CD14-positive monocyte (primary cell): ENCODE measurements at regions not wholly inside any gene's neighbourhood (a gene's known extent, or its start where the extent isn't known, plus 50 kb on each side); places are given as distances from the start of the nearest gene placed in this dataset.

ENCODE experiments used
- DNase-seq, 3 donors: peaks; one replicate each; pipeline ENCODE4 v3.0.0-alpha.2; 2011 to 2022
- H2AFZ ChIP-seq: 2 replicates; pipeline ENCODE4 v1.6.0; 2012; ENCODE audit warnings: mild to moderate bottlenecking, low read depth, low read length, inconsistent platforms; ENCODE audit not compliant: insufficient read depth, poor library complexity, severe bottlenecking
- H3K27ac ChIP-seq, 2 donors: 1 replicate in 1 of 2; 2 replicates in 1 of 2; pipeline ENCODE4 v1.5.1; 2012 to 2013; ENCODE audit warnings: low read length in 2 of 2, control low read depth in 1 of 2, inconsistent platforms in 1 of 2, low read depth in 1 of 2, mild to moderate bottlenecking in 1 of 2
- H3K27me3 ChIP-seq, 2 donors: one replicate each; pipeline versions ENCODE4 v1.6.0 to v1.6.1; 2011 to 2013; ENCODE audit warnings: low read length in 2 of 2; ENCODE audit not compliant: control insufficient read depth in 2 of 2, insufficient read depth in 2 of 2
- H3K36me3 ChIP-seq, 2 donors: replicated peaks in 1 of 2; 1 replicate in 1 of 2; 2 replicates in 1 of 2; pipeline versions ENCODE4 v1.5.1 to v1.6.1; 2012 to 2013; ENCODE audit warnings: low read length in 2 of 2, control low read depth in 1 of 2, inconsistent platforms in 1 of 2, mild to moderate bottlenecking in 1 of 2; ENCODE audit not compliant: insufficient read depth in 2 of 2, control insufficient read depth in 1 of 2
- H3K4me1 ChIP-seq, 2 donors: 1 replicate in 1 of 2; 2 replicates in 1 of 2; pipeline versions ENCODE4 v1.5.1 to v1.6.1; 2012 to 2013; ENCODE audit warnings: low read length in 2 of 2, control low read depth in 1 of 2, inconsistent platforms in 1 of 2, mild to moderate bottlenecking in 1 of 2, moderate library complexity in 1 of 2; ENCODE audit not compliant: insufficient read depth in 2 of 2, control insufficient read depth in 1 of 2
- H3K4me2 ChIP-seq: replicated peaks from 2 replicates; pipeline ENCODE3; 2012; ENCODE audit warnings: low read length, moderate library complexity, mild to moderate bottlenecking; ENCODE audit not compliant: poor library complexity, severe bottlenecking; ENCODE audit errors: extremely low read depth
- H3K4me3 ChIP-seq, 3 experiments: fragments of 200-600 bp in 1 of 3; sonication (generic) in 1 of 3; replicated peaks in 1 of 3; 1 replicate in 2 of 3; 2 replicates in 1 of 3; pipeline ENCODE4 v1.5.1; 2011 to 2013; ENCODE audit warnings: low read length in 3 of 3, mild to moderate bottlenecking in 3 of 3, control low read depth in 2 of 3, low read depth in 2 of 3, inconsistent platforms in 1 of 3, moderate library complexity in 1 of 3
- H3K79me2 ChIP-seq: 2 replicates; pipeline ENCODE4 v1.6.0; 2012; ENCODE audit warnings: mild to moderate bottlenecking, control low read depth, inconsistent platforms, low read length, moderate library complexity; ENCODE audit not compliant: insufficient read depth
- H3K9ac ChIP-seq: 2 replicates; pipeline ENCODE4 v1.6.0; 2017; ENCODE audit warnings: low read length, mild to moderate bottlenecking; ENCODE audit not compliant: insufficient read depth, poor library complexity, severe bottlenecking
- H3K9me3 ChIP-seq, 2 donors: replicated peaks in 1 of 2; 1 replicate in 1 of 2; 2 replicates in 1 of 2; pipeline versions ENCODE4 v1.5.1 to v1.6.1; 2012 to 2013; ENCODE audit warnings: low read length in 2 of 2, control low read depth in 1 of 2; ENCODE audit not compliant: control insufficient read depth in 1 of 2, insufficient read depth in 1 of 2
- H4K20me1 ChIP-seq: 2 replicates; pipeline ENCODE4 v1.6.0; 2012; ENCODE audit warnings: mild to moderate bottlenecking, low read length, control low read depth, moderate library complexity; ENCODE audit not compliant: insufficient read depth
- H3K27ac Mint-ChIP-seq, 7 donors: one replicate each; pipeline ENCODE4 v1.8.0; 2020; ENCODE audit warnings: mild to moderate bottlenecking in 7 of 7, mixed read lengths in 7 of 7, moderate library complexity in 6 of 7, inconsistent platforms in 2 of 7
- H3K27me3 Mint-ChIP-seq, 3 donors: one replicate each; pipeline ENCODE4 v1.8.0; 2021 to 2022; ENCODE audit warnings: low read depth in 3 of 3, mild to moderate bottlenecking in 3 of 3, mixed read lengths in 3 of 3, moderate library complexity in 3 of 3, inconsistent platforms in 1 of 3
- H3K36me3 Mint-ChIP-seq, 2 donors: one replicate each; pipeline ENCODE4 v1.8.0; 2020; ENCODE audit warnings: mixed read lengths in 2 of 2, inconsistent platforms in 1 of 2, mild to moderate bottlenecking in 1 of 2
- H3K4me1 Mint-ChIP-seq: one replicate; pipeline ENCODE4 v1.8.0; 2020; ENCODE audit warnings: mild to moderate bottlenecking, mixed read lengths
- H3K4me3 Mint-ChIP-seq, 2 donors: one replicate each; pipeline ENCODE4 v1.8.0; 2020; ENCODE audit warnings: mild to moderate bottlenecking in 2 of 2, mixed read lengths in 2 of 2, moderate library complexity in 1 of 2
- H3K9me3 Mint-ChIP-seq, 7 donors: one replicate each; pipeline ENCODE4 v1.8.0; 2020 to 2022; ENCODE audit warnings: mixed read lengths in 7 of 7, mild to moderate bottlenecking in 6 of 7, moderate library complexity in 6 of 7, inconsistent platforms in 2 of 7
- CTCF ChIP-seq: fragments of 200-600 bp; IDR thresholded peaks from one replicate; pipeline ENCODE4 v1.8.0; 2022; ENCODE audit warnings: antibody characterized with exemption, mild to moderate bottlenecking
- WGBS: methylation state at CpG from one replicate; pipeline ENCODE4 v1.1.5; 2013; ENCODE audit warnings: missing lambda C conversion rate; ENCODE audit not compliant: insufficient coverage; 5-methylcytosine and 5-hydroxymethylcytosine counted together
- intact Hi-C, 2 donors: fragments of 100-400 bp; cut with micrococcal nuclease; formaldehyde crosslinking; loops; one replicate each; pipeline versions ENCODE4 v1.15.0 to v1.15.1; 2023

- no peak overlapping the region for H3K4me3 ChIP-seq
- Mint-ChIP-seq H3K4me3 (no peak overlapping the region), H3K36me3 (no peaks in the 10 kb centered on the region), H3K4me1 (no peaks in the 10 kb centered on the region), H3K27ac (no peak overlapping the region), H3K9me3 (peaks cover 0 to 4% (median 0%) of the 10 kb centered on the region in 7 donors), H3K27me3 (no peaks in the 10 kb centered on the region)
- H2AFZ ChIP-seq, result no peak overlapping the region
- no peaks in the 10 kb centered on the region for H3K36me3 ChIP-seq
- no peaks in the 10 kb centered on the region for H3K9me3 ChIP-seq
- no peaks in the 10 kb centered on the region for H3K27me3 ChIP-seq
- no peaks in the 10 kb centered on the region for H3K4me1 ChIP-seq
- H4K20me1 ChIP-seq, result no peaks in the 10 kb centered on the region
- no peak overlapping the region for H3K9ac ChIP-seq
- DNase-seq, result no peak
- H3K27ac ChIP-seq, result no peak overlapping the region
- H3K79me2 ChIP-seq, result no peaks in the 10 kb centered on the region
- WGBS, result no CpG with 5 or more reads among the region's 2 CpGs
- H3K4me2 ChIP-seq, result no peak overlapping the region
- intact Hi-C loops, result no loop called here
- TF ChIP-seq CTCF, result no peak
Observed at GRCh38 chr2:57465967-57466366, 580.6 kb upstream of the VRK2 start.

GRCh38 chr2:57475391-57475790, 571.2 kb upstream of the VRK2 start:
- Mint-ChIP-seq H3K9me3 (peaks cover 0 to 3% (median 0%) of the 10 kb centered on the region in 7 donors), H3K36me3 (no peaks in the 10 kb centered on the region), H3K27ac (no peak overlapping the region), H3K27me3 (peaks cover 2 to 4% (median 2%) of the 10 kb centered on the region in 3 donors), H3K4me1 (no peaks in the 10 kb centered on the region), H3K4me3 (no peak overlapping the region)
- no peaks in the 10 kb centered on the region for H3K4me1 ChIP-seq
- no peaks in the 10 kb centered on the region for H3K36me3 ChIP-seq
- no peak for DNase-seq
- H3K27me3 ChIP-seq, result no peaks in the 10 kb centered on the region
- H3K79me2 ChIP-seq, result no peaks in the 10 kb centered on the region
- no peak overlapping the region for H3K4me2 ChIP-seq
- no peak for TF ChIP-seq CTCF
- no peaks in the 10 kb centered on the region for H3K9me3 ChIP-seq
- no peak overlapping the region for H3K27ac ChIP-seq
- no peak overlapping the region for H2AFZ ChIP-seq
- H4K20me1 ChIP-seq, result no peaks in the 10 kb centered on the region
- intact Hi-C loops, result no loop called here
- H3K4me3 ChIP-seq, result no peak overlapping the region
- no peak overlapping the region for H3K9ac ChIP-seq
- no CpG with 5 or more reads among the region's 3 CpGs for WGBS
